ENCODE measurements at regions not wholly inside any gene's neighbourhood (a gene's known extent, or its start where the extent isn't known, plus 50 kb on each side); places are given as distances from the start of the nearest gene placed in this dataset.

DNA sequence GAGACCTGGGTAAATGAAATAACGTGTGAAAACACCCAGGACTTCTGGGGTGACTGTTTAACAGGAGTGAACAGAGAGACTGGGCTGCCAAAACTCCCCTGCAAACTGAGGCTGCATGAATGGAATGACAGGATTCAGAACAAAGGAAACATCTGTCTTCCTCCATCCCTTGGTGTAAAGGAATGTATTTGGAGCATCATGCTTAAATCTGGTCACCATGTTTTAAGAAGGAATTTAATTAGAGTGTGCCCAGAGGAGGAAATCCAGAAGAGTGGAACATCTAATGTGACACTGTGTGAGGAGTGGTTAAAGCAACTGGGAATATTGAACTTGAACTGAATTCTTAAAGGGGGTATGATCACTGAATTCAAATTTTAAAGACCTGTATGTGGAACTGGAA is 437.2 kb downstream of the LIG4 start:
- TF ChIP-seq, protein P1, sequence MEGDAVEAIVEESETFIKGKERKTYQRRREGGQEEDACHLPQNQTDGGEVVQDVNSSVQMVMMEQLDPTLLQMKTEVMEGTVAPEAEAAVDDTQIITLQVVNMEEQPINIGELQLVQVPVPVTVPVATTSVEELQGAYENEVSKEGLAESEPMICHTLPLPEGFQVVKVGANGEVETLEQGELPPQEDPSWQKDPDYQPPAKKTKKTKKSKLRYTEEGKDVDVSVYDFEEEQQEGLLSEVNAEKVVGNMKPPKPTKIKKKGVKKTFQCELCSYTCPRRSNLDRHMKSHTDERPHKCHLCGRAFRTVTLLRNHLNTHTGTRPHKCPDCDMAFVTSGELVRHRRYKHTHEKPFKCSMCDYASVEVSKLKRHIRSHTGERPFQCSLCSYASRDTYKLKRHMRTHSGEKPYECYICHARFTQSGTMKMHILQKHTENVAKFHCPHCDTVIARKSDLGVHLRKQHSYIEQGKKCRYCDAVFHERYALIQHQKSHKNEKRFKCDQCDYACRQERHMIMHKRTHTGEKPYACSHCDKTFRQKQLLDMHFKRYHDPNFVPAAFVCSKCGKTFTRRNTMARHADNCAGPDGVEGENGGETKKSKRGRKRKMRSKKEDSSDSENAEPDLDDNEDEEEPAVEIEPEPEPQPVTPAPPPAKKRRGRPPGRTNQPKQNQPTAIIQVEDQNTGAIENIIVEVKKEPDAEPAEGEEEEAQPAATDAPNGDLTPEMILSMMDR (IDR thresholded peaks at IDR 0.05 in 2 of 3, conservative IDR thresholded peaks at IDR 0.05 in 1 of 3; ENCODE audit: insufficient read depth in 2 of 3, low read depth in 1 of 3, low read length in 3 of 3) = no peak
- no peak for TF ChIP-seq GTF2F1 (IDR thresholded peaks at IDR 0.05; ENCODE audit: low read depth, low read length)
- no peak for TF ChIP-seq ZSCAN32 (CRISPR knock-in tag; IDR thresholded peaks at IDR 0.05)
- TF ChIP-seq IRF2 (CRISPR knock-in tag; IDR thresholded peaks at IDR 0.05) = no peak
- TF ChIP-seq PTRF (tag; IDR thresholded peaks at IDR 0.05) = no peak
- no peak for TF ChIP-seq RFX5 (IDR thresholded peaks at IDR 0.05; ENCODE audit: low read depth, low read length)

Measured in K562 (cell line).